HCT116 (cell line): ENCODE measurements at regions not wholly inside any gene's neighbourhood (a gene's known extent, or its start where the extent isn't known, plus 50 kb on each side); places are given as distances from the start of the nearest gene placed in this dataset.

ENCODE experiments used
- ATAC-seq: fragments of 200-7000 bp; cut with Tn5 transposase; 2 replicates; pipeline ENCODE4 v1.9.1; 2020; ENCODE audit warnings: mild to moderate bottlenecking, moderate library complexity
- BruUV-seq: library from RNA; stranded (reverse); fragments of 400-500 nt; replicated peaks from 2 replicates; lab custom pipeline; 2021; lab: Mats Ljungman, UMichigan
- CTCF ChIA-PET: fragments of 300-600 bp; sonication (Branson Sonifier 250); formaldehyde crosslinking; loops from one replicate; lab custom pipeline; 2021; ENCODE audit warnings: antibody characterized with exemption; lab: Charles Lee
- POLR2A ChIA-PET: fragments of 300-600, 350-600 bp; sonication (Branson Sonifier 250); formaldehyde crosslinking; loops from one replicate; lab custom pipeline; 2021; ENCODE audit warnings: antibody characterized with exemption; lab: Charles Lee
- RAD21 ChIA-PET, 2 experiments: fragments of 300-600 bp; sonication (Branson Sonifier 250); formaldehyde crosslinking; loops; one replicate each; lab custom pipeline; 2023; ENCODE audit warnings: low total read pairs in 2 of 2; ENCODE audit not compliant: uncharacterized antibody in 2 of 2, unreplicated experiment in 2 of 2, low non-redundant PET in 1 of 2; lab: Charles Lee
- DNase-seq: peaks from one replicate; pipeline ENCODE4 v3.0.0-alpha.2; 2010; ENCODE audit warnings: low read depth, low spot score
- H2AFZ ChIP-seq: fragments of 200-600 bp; shearing (Covaris generic), sonication (generic); 2 replicates; pipeline ENCODE4 v1.6.1; 2017; ENCODE audit warnings: low read depth, mixed run types, mixed read lengths, antibody characterized with exemption, low read length; ENCODE audit not compliant: poor library complexity, severe bottlenecking
- H3K27ac ChIP-seq: 2 replicates; pipeline ENCODE4 v1.5.1; 2012; ENCODE audit warnings: low read depth, low read length
- H3K27me3 ChIP-seq: fragments of 200-600 bp; sonication (generic); 2 replicates; pipeline ENCODE4 v1.6.1; 2016; ENCODE audit warnings: mixed run types, low read length, mixed read lengths; ENCODE audit not compliant: insufficient read depth
- H3K36me3 ChIP-seq, 2 experiments: fragments of 200-500 bp in 1 of 2; fragments of 200-600 bp in 1 of 2; sonication (Bioruptor generic) in 1 of 2; sonication (generic) in 1 of 2; 2 replicates each; pipeline versions ENCODE4 v1.5.1 to v1.6.1; 2014 to 2016; ENCODE audit warnings: low read length in 2 of 2, inconsistent platforms in 1 of 2, mixed read lengths in 1 of 2, mixed run types in 1 of 2; ENCODE audit not compliant: insufficient read depth in 2 of 2, control insufficient read depth in 1 of 2
- H3K4me1 ChIP-seq, 2 experiments: fragments of 200-600 bp in 1 of 2; sonication (generic) in 1 of 2; 2 replicates each; pipeline versions ENCODE4 v1.5.1 to v1.6.1; 2012 to 2017; ENCODE audit warnings: low read length in 2 of 2, inconsistent platforms in 1 of 2, mild to moderate bottlenecking in 1 of 2, mixed read lengths in 1 of 2, mixed run types in 1 of 2, moderate library complexity in 1 of 2; ENCODE audit not compliant: insufficient read depth in 2 of 2, control insufficient read depth in 1 of 2
- H3K4me2 ChIP-seq: fragments of 200-600 bp; sonication (generic); 2 replicates; pipeline ENCODE4 v1.6.1; 2017; ENCODE audit warnings: mixed run types, low read length, mixed read lengths
- H3K4me3 ChIP-seq, 2 experiments: fragments of 200-600 bp in 1 of 2; sonication (generic) in 1 of 2; replicated peaks in 1 of 2; 2 replicates each; pipeline ENCODE4 v1.5.1; 2011 to 2016; ENCODE audit warnings: low read length in 2 of 2, control low read depth in 1 of 2, low read depth in 1 of 2, mild to moderate bottlenecking in 1 of 2, mixed read lengths in 1 of 2, mixed run types in 1 of 2
- H3K79me2 ChIP-seq: fragments of 200-600 bp; sonication (generic); 2 replicates; pipeline ENCODE4 v1.6.1; 2017; ENCODE audit warnings: mild to moderate bottlenecking, mixed run types, low read length, moderate library complexity, mixed read lengths; ENCODE audit not compliant: insufficient read depth
- H3K9ac ChIP-seq: fragments of 200-600 bp; sonication (generic); 2 replicates; pipeline ENCODE4 v1.6.1; 2016; ENCODE audit warnings: low read length, mixed read lengths
- H3K9me2 ChIP-seq: fragments of 200-600 bp; sonication (generic), shearing (Covaris generic); 2 replicates; pipeline ENCODE4 v1.6.1; 2017; ENCODE audit warnings: mixed run types, mild to moderate bottlenecking, moderate library complexity; ENCODE audit not compliant: insufficient read depth
- H3K9me3 ChIP-seq, 2 experiments: fragments of 200-500 bp in 1 of 2; fragments of 200-600 bp in 1 of 2; sonication (Bioruptor generic) in 1 of 2; sonication (generic) in 1 of 2; 2 replicates each; pipeline ENCODE4 v1.6.1; 2014 to 2017; ENCODE audit warnings: low read length in 2 of 2, mixed read lengths in 2 of 2, inconsistent platforms in 1 of 2, low read depth in 1 of 2, mild to moderate bottlenecking in 1 of 2, mixed run types in 1 of 2, moderate library complexity in 1 of 2; ENCODE audit not compliant: control insufficient read depth in 1 of 2, insufficient read depth in 1 of 2
- H4K20me1 ChIP-seq: fragments of 200-600 bp; sonication (generic), shearing (Covaris generic); 2 replicates; pipeline ENCODE4 v1.6.1; 2017; ENCODE audit warnings: mixed run types, mild to moderate bottlenecking, moderate library complexity; ENCODE audit not compliant: insufficient read depth
- CEBPB ChIP-seq: IDR thresholded peaks from 2 replicates; pipeline ENCODE4 v1.6.1; 2012; ENCODE audit warnings: low read depth
- ELF1 ChIP-seq: IDR thresholded peaks from 2 replicates; pipeline ENCODE4 v1.6.1; 2012; ENCODE audit warnings: low read depth, borderline replicate concordance
- EZH2 ChIP-seq: fragments of 200-600 bp; sonication (generic); IDR thresholded peaks from 2 replicates; pipeline ENCODE4 v1.6.1; 2017; ENCODE audit warnings: antibody characterized with exemption, mixed run types
- EZH2phosphoT487 ChIP-seq: fragments of 200-600 bp; IDR thresholded peaks from 2 replicates; pipeline ENCODE4 v1.6.1; 2018; ENCODE audit warnings: antibody characterized with exemption, borderline replicate concordance
- FOSL1 ChIP-seq: IDR thresholded peaks from 2 replicates; pipeline ENCODE4 v1.6.1; 2012; ENCODE audit warnings: low read depth
- POLR2A ChIP-seq: IDR thresholded peaks from 2 replicates; pipeline ENCODE4 v1.7.0; 2011; ENCODE audit warnings: borderline replicate concordance; ENCODE audit not compliant: insufficient read depth, insufficient read length; ENCODE audit errors: extremely low read depth
- POLR2AphosphoS5 ChIP-seq: IDR thresholded peaks from 2 replicates; pipeline ENCODE4 v1.6.1; 2011; ENCODE audit warnings: mild to moderate bottlenecking, low read depth, low read length, moderate library complexity
- RAD21 ChIP-seq: IDR thresholded peaks from 2 replicates; pipeline ENCODE4 v1.6.1; 2012; ENCODE audit warnings: low read depth, mild to moderate bottlenecking
- SIN3A ChIP-seq: IDR thresholded peaks from 2 replicates; pipeline ENCODE4 v1.6.1; 2012; ENCODE audit warnings: low read depth
- SP1 ChIP-seq: IDR thresholded peaks from 2 replicates; pipeline ENCODE4 v1.6.1; 2012; ENCODE audit warnings: low read depth
- TCF7L2 ChIP-seq: IDR thresholded peaks from 2 replicates; pipeline ENCODE4 v1.7.0; 2011; ENCODE audit warnings: borderline replicate concordance, inconsistent platforms; ENCODE audit not compliant: insufficient read depth, insufficient read length; ENCODE audit errors: extremely low read depth
- YY1 ChIP-seq: IDR thresholded peaks from 2 replicates; pipeline ENCODE4 v1.6.1; 2011; ENCODE audit warnings: low read length, low read depth, moderate library complexity, mild to moderate bottlenecking; ENCODE audit not compliant: insufficient replicate concordance; ENCODE audit errors: extremely low read depth
- ZFX ChIP-seq: fragments of 450-650 bp; IDR thresholded peaks from 2 replicates; pipeline ENCODE4 v1.6.1; 2017
- intact Hi-C: fragments of 100-400 bp; cut with micrococcal nuclease; formaldehyde crosslinking; loops from 2 replicates; pipeline ENCODE4 v1.10.0; 2022
- TF ChIP-seq, protein P1 (sequence below): IDR thresholded peaks from 2 replicates; pipeline ENCODE4 v1.6.1; 2012; ENCODE audit warnings: low read depth
- TF ChIP-seq, protein P2 (sequence below), 3 experiments: fragments of 200-600 bp in 1 of 3; sonication (generic) in 1 of 3; IDR thresholded peaks in 2 of 3; conservative IDR thresholded peaks in 1 of 3; 2 replicates each; pipeline ENCODE4 v1.5.1; 2012 to 2017; ENCODE audit warnings: low read depth in 2 of 3, low read length in 2 of 3, antibody characterized with exemption in 1 of 3, borderline replicate concordance in 1 of 3, control low read depth in 1 of 3, mild to moderate bottlenecking in 1 of 3, mixed read lengths in 1 of 3, mixed run types in 1 of 3, moderate library complexity in 1 of 3; ENCODE audit not compliant: insufficient read depth in 1 of 3
- TF ChIP-seq, protein P3 (sequence below): IDR thresholded peaks from 2 replicates; pipeline ENCODE4 v1.6.1; 2012
- TF ChIP-seq, protein P4 (sequence below): IDR thresholded peaks from 2 replicates; pipeline ENCODE4 v1.6.1; 2012

DNA sequence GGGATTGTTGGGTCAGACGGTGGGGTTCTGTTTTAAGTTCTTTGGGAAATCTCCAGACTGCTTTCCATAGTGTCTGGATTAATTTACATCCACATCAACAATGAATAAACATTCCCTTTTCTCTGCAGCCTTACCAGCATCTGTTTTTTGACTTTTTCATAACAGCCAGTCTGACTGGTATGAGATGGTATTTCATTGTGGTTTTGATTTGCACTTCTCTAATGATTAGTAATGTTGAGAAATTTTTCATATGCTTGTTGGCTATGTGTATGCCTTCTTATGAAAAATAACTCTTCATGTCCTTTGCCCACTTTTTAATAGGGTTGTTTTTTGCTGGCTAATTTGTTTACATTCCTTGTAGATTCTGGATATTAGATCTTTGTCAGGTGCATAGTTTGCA is 140.8 kb upstream of the CNTN1 start:
- Histone ChIP-seq H3K79me2 (no peaks in the 10 kb centered on the region), H3K27ac (no peak overlapping the region)
- DNase-seq, result no peak
- intact Hi-C loops, result no loop called here
- RAD21 ChIA-PET, result no interaction called here
- no peak for TF ChIP-seq POLR2A
- no peak for TF ChIP-seq SIN3A
- TF ChIP-seq, protein P1, sequence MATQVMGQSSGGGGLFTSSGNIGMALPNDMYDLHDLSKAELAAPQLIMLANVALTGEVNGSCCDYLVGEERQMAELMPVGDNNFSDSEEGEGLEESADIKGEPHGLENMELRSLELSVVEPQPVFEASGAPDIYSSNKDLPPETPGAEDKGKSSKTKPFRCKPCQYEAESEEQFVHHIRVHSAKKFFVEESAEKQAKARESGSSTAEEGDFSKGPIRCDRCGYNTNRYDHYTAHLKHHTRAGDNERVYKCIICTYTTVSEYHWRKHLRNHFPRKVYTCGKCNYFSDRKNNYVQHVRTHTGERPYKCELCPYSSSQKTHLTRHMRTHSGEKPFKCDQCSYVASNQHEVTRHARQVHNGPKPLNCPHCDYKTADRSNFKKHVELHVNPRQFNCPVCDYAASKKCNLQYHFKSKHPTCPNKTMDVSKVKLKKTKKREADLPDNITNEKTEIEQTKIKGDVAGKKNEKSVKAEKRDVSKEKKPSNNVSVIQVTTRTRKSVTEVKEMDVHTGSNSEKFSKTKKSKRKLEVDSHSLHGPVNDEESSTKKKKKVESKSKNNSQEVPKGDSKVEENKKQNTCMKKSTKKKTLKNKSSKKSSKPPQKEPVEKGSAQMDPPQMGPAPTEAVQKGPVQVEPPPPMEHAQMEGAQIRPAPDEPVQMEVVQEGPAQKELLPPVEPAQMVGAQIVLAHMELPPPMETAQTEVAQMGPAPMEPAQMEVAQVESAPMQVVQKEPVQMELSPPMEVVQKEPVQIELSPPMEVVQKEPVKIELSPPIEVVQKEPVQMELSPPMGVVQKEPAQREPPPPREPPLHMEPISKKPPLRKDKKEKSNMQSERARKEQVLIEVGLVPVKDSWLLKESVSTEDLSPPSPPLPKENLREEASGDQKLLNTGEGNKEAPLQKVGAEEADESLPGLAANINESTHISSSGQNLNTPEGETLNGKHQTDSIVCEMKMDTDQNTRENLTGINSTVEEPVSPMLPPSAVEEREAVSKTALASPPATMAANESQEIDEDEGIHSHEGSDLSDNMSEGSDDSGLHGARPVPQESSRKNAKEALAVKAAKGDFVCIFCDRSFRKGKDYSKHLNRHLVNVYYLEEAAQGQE, result no peak
- no peak for TF ChIP-seq ZFX
- no peak for TF ChIP-seq RAD21
- TF ChIP-seq, protein P2, sequence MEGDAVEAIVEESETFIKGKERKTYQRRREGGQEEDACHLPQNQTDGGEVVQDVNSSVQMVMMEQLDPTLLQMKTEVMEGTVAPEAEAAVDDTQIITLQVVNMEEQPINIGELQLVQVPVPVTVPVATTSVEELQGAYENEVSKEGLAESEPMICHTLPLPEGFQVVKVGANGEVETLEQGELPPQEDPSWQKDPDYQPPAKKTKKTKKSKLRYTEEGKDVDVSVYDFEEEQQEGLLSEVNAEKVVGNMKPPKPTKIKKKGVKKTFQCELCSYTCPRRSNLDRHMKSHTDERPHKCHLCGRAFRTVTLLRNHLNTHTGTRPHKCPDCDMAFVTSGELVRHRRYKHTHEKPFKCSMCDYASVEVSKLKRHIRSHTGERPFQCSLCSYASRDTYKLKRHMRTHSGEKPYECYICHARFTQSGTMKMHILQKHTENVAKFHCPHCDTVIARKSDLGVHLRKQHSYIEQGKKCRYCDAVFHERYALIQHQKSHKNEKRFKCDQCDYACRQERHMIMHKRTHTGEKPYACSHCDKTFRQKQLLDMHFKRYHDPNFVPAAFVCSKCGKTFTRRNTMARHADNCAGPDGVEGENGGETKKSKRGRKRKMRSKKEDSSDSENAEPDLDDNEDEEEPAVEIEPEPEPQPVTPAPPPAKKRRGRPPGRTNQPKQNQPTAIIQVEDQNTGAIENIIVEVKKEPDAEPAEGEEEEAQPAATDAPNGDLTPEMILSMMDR (IDR thresholded peaks at IDR 0.05 in 2 of 3, conservative IDR thresholded peaks at IDR 0.05 in 1 of 3; ENCODE audit: borderline replicate concordance in 1 of 3, insufficient read depth in 1 of 3, low read depth in 2 of 3, low read length in 2 of 3), result no peak
- no peak for TF ChIP-seq POLR2AphosphoS5
- no peak for TF ChIP-seq EZH2
- no peak for TF ChIP-seq FOSL1
- TF ChIP-seq TCF7L2, result no peak
- TF ChIP-seq, protein P3, sequence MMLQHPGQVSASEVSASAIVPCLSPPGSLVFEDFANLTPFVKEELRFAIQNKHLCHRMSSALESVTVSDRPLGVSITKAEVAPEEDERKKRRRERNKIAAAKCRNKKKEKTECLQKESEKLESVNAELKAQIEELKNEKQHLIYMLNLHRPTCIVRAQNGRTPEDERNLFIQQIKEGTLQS, result no peak
- no peak for TF ChIP-seq CEBPB
- TF ChIP-seq SP1, result no peak
- no peak for TF ChIP-seq EZH2phosphoT487
- TF ChIP-seq, protein P4, sequence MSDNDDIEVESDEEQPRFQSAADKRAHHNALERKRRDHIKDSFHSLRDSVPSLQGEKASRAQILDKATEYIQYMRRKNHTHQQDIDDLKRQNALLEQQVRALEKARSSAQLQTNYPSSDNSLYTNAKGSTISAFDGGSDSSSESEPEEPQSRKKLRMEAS, result no peak
- no peak for TF ChIP-seq YY1
- TF ChIP-seq ELF1, result no peak
- TF ChIP-seq, all 23 proteins: peak for 0
- Histone ChIP-seq H3K4me3 (no peak overlapping the region), H2AFZ (no peak overlapping the region), H3K27me3 (no peaks in the 10 kb centered on the region), H3K9me2 (no peaks in the 10 kb centered on the region), H3K9me3 (no peaks in the 10 kb centered on the region), H3K36me3 (no peaks in the 10 kb centered on the region), H3K4me2 (no peak overlapping the region), H4K20me1 (no peaks in the 10 kb centered on the region), H3K4me1 (no peaks in the 10 kb centered on the region), H3K9ac (no peak overlapping the region)
- ATAC-seq, result no peak
- ChIA-PET CTCF (no interaction called here), POLR2A (no interaction called here)
- no TSS peak for BruUV-seq
